ENCODE measurements at regions not wholly inside any gene's neighbourhood (a gene's known extent, or its start where the extent isn't known, plus 50 kb on each side); places are given as distances from the start of the nearest gene placed in this dataset.

GRCh38 chr4:16450724-16451123 is 224.5 kb upstream of the TAPT1 start:
- H3K27me3 ChIP-seq (ENCODE audit: insufficient read depth, low read length) = peaks cover 10% of the 10 kb centered on the region
- H3K4me1 ChIP-seq (ENCODE audit: control insufficient read depth, insufficient read depth, low read length, unreplicated experiment) = no peaks in the 10 kb centered on the region
- H3K36me3 ChIP-seq (ENCODE audit: insufficient read depth, low read length) = no peaks in the 10 kb centered on the region
- H2AFZ ChIP-seq (ENCODE audit: low read length, unreplicated experiment) = no peak overlapping the region
- no peaks in the 10 kb centered on the region for H3K79me2 ChIP-seq (ENCODE audit: control insufficient read depth, insufficient read depth, low read length, unreplicated experiment)
- H3K4me3 ChIP-seq (ENCODE audit: low read depth, low read length) = no peak overlapping the region
- H3K27ac ChIP-seq (ENCODE audit: low read depth, low read length) = no peak overlapping the region

- Histone ChIP-seq H3K36me3 (ENCODE audit: insufficient read depth, low read length) (no peaks in the 10 kb centered on the region), H3K79me2 (ENCODE audit: control insufficient read depth, insufficient read depth, low read length, unreplicated experiment) (no peaks in the 10 kb centered on the region), H3K4me1 (ENCODE audit: control insufficient read depth, insufficient read depth, low read length, unreplicated experiment) (no peaks in the 10 kb centered on the region), H3K4me3 (ENCODE audit: low read depth, low read length) (no peak overlapping the region), H3K27ac (ENCODE audit: low read depth, low read length) (no peak overlapping the region), H2AFZ (ENCODE audit: low read length, unreplicated experiment) (no peak overlapping the region), H3K27me3 (ENCODE audit: insufficient read depth, low read length) (peaks cover 7% of the 10 kb centered on the region)
Measured at GRCh38 chr4:16450031-16450430, 223.8 kb upstream of the TAPT1 start.

- no peak overlapping the region for H3K4me3 ChIP-seq (ENCODE audit: low read depth, low read length)
- no peak overlapping the region for H3K27ac ChIP-seq (ENCODE audit: low read depth, low read length)
- H3K4me1 ChIP-seq (ENCODE audit: control insufficient read depth, insufficient read depth, low read length, unreplicated experiment) = no peaks in the 10 kb centered on the region
- no peaks in the 10 kb centered on the region for H3K36me3 ChIP-seq (ENCODE audit: insufficient read depth, low read length)
- no peak overlapping the region for H2AFZ ChIP-seq (ENCODE audit: low read length, unreplicated experiment)
- peaks cover 7% of the 10 kb centered on the region for H3K27me3 ChIP-seq (ENCODE audit: insufficient read depth, low read length)
- H3K79me2 ChIP-seq (ENCODE audit: control insufficient read depth, insufficient read depth, low read length, unreplicated experiment) = no peaks in the 10 kb centered on the region
Measured at GRCh38 chr4:16449406-16449805, 223.1 kb upstream of the TAPT1 start.

GRCh38 chr4:16448241-16448840 is 222.1 kb upstream of the TAPT1 start:
- Histone ChIP-seq H3K27ac (ENCODE audit: low read depth, low read length) (no peak overlapping the region), H3K4me1 (ENCODE audit: control insufficient read depth, insufficient read depth, low read length, unreplicated experiment) (no peaks in the 10 kb centered on the region), H3K36me3 (ENCODE audit: insufficient read depth, low read length) (no peaks in the 10 kb centered on the region), H3K79me2 (ENCODE audit: control insufficient read depth, insufficient read depth, low read length, unreplicated experiment) (no peaks in the 10 kb centered on the region), H3K27me3 (ENCODE audit: insufficient read depth, low read length) (peaks cover 15% of the 10 kb centered on the region), H3K4me3 (ENCODE audit: low read depth, low read length) (no peak overlapping the region), H2AFZ (ENCODE audit: low read length, unreplicated experiment) (no peak overlapping the region)

GRCh38 chr4:16443504-16444088 is 217.3 kb upstream of the TAPT1 start:
- H3K27me3 ChIP-seq (ENCODE audit: insufficient read depth, low read length) = peaks cover 31% of the 10 kb centered on the region

GRCh38 chr4:16442296-16442695 is 216.0 kb upstream of the TAPT1 start:
- no peak overlapping the region for H2AFZ ChIP-seq (ENCODE audit: low read length, unreplicated experiment)
- peaks cover 31% of the 10 kb centered on the region for H3K27me3 ChIP-seq (ENCODE audit: insufficient read depth, low read length)
- no peak overlapping the region for H3K27ac ChIP-seq (ENCODE audit: low read depth, low read length)
- no peaks in the 10 kb centered on the region for H3K79me2 ChIP-seq (ENCODE audit: control insufficient read depth, insufficient read depth, low read length, unreplicated experiment)
- H3K4me3 ChIP-seq (ENCODE audit: low read depth, low read length) = no peak overlapping the region
- no peaks in the 10 kb centered on the region for H3K36me3 ChIP-seq (ENCODE audit: insufficient read depth, low read length)
- H3K4me1 ChIP-seq (ENCODE audit: control insufficient read depth, insufficient read depth, low read length, unreplicated experiment) = no peaks in the 10 kb centered on the region

More at GRCh38 chr4:16443504-16444088, 217.3 kb upstream of the TAPT1 start:
- Histone ChIP-seq H3K4me3 (ENCODE audit: low read depth, low read length) (no peak overlapping the region), H3K79me2 (ENCODE audit: control insufficient read depth, insufficient read depth, low read length, unreplicated experiment) (no peaks in the 10 kb centered on the region), H3K36me3 (ENCODE audit: insufficient read depth, low read length) (no peaks in the 10 kb centered on the region), H3K27ac (ENCODE audit: low read depth, low read length) (no peak overlapping the region), H2AFZ (ENCODE audit: low read length, unreplicated experiment) (no peak overlapping the region), H3K4me1 (ENCODE audit: control insufficient read depth, insufficient read depth, low read length, unreplicated experiment) (no peaks in the 10 kb centered on the region)

- Histone ChIP-seq H3K27me3 (ENCODE audit: insufficient read depth, low read length) (peaks cover 28% of the 10 kb centered on the region), H3K27ac (ENCODE audit: low read depth, low read length) (no peak overlapping the region), H2AFZ (ENCODE audit: low read length, unreplicated experiment) (no peak overlapping the region), H3K4me3 (ENCODE audit: low read depth, low read length) (no peak overlapping the region), H3K4me1 (ENCODE audit: control insufficient read depth, insufficient read depth, low read length, unreplicated experiment) (no peaks in the 10 kb centered on the region), H3K36me3 (ENCODE audit: insufficient read depth, low read length) (no peaks in the 10 kb centered on the region), H3K79me2 (ENCODE audit: control insufficient read depth, insufficient read depth, low read length, unreplicated experiment) (no peaks in the 10 kb centered on the region)
Measured at GRCh38 chr4:16439768-16440167, 213.5 kb upstream of the TAPT1 start.

- no peaks in the 10 kb centered on the region for H3K79me2 ChIP-seq (ENCODE audit: control insufficient read depth, insufficient read depth, low read length, unreplicated experiment)
- H3K27ac ChIP-seq (ENCODE audit: low read depth, low read length) = no peak overlapping the region
- no peak overlapping the region for H2AFZ ChIP-seq (ENCODE audit: low read length, unreplicated experiment)
- H3K36me3 ChIP-seq (ENCODE audit: insufficient read depth, low read length) = no peaks in the 10 kb centered on the region
- H3K4me1 ChIP-seq (ENCODE audit: control insufficient read depth, insufficient read depth, low read length, unreplicated experiment) = no peaks in the 10 kb centered on the region
- H3K27me3 ChIP-seq (ENCODE audit: insufficient read depth, low read length) = peaks cover 24% of the 10 kb centered on the region; the same call in 1 of the 2 replicates
- H3K4me3 ChIP-seq (ENCODE audit: low read depth, low read length) = no peak overlapping the region
Measured at GRCh38 chr4:16438986-16439385, 212.7 kb upstream of the TAPT1 start.

GRCh38 chr4:16437836-16438235 is 211.6 kb upstream of the TAPT1 start:
- Histone ChIP-seq H3K27ac (ENCODE audit: low read depth, low read length) (no peak overlapping the region), H3K36me3 (ENCODE audit: insufficient read depth, low read length) (no peaks in the 10 kb centered on the region), H2AFZ (ENCODE audit: low read length, unreplicated experiment) (no peak overlapping the region), H3K27me3 (ENCODE audit: insufficient read depth, low read length) (peaks cover 21% of the 10 kb centered on the region; the same call in 1 of the 2 replicates), H3K79me2 (ENCODE audit: control insufficient read depth, insufficient read depth, low read length, unreplicated experiment) (no peaks in the 10 kb centered on the region), H3K4me1 (ENCODE audit: control insufficient read depth, insufficient read depth, low read length, unreplicated experiment) (no peaks in the 10 kb centered on the region), H3K4me3 (ENCODE audit: low read depth, low read length) (no peak overlapping the region)

- no peak overlapping the region for H3K4me3 ChIP-seq (ENCODE audit: low read depth, low read length)
- H2AFZ ChIP-seq (ENCODE audit: low read length, unreplicated experiment) = no peak overlapping the region
- H3K27me3 ChIP-seq (ENCODE audit: insufficient read depth, low read length) = peaks cover 27% of the 10 kb centered on the region
- no peak overlapping the region for H3K27ac ChIP-seq (ENCODE audit: low read depth, low read length)
- no peaks in the 10 kb centered on the region for H3K4me1 ChIP-seq (ENCODE audit: control insufficient read depth, insufficient read depth, low read length, unreplicated experiment)
- no peaks in the 10 kb centered on the region for H3K79me2 ChIP-seq (ENCODE audit: control insufficient read depth, insufficient read depth, low read length, unreplicated experiment)
- no peaks in the 10 kb centered on the region for H3K36me3 ChIP-seq (ENCODE audit: insufficient read depth, low read length)
Measured at GRCh38 chr4:16431866-16432265, 205.6 kb upstream of the TAPT1 start.

- no peak overlapping the region for H3K4me3 ChIP-seq (ENCODE audit: low read depth, low read length)
- H3K27ac ChIP-seq (ENCODE audit: low read depth, low read length) = no peak overlapping the region
- no peaks in the 10 kb centered on the region for H3K4me1 ChIP-seq (ENCODE audit: control insufficient read depth, insufficient read depth, low read length, unreplicated experiment)
- no peaks in the 10 kb centered on the region for H3K79me2 ChIP-seq (ENCODE audit: control insufficient read depth, insufficient read depth, low read length, unreplicated experiment)
- H3K27me3 ChIP-seq (ENCODE audit: insufficient read depth, low read length) = peaks cover 14% of the 10 kb centered on the region; the same call in 1 of the 2 replicates
- no peak overlapping the region for H2AFZ ChIP-seq (ENCODE audit: low read length, unreplicated experiment)
- H3K36me3 ChIP-seq (ENCODE audit: insufficient read depth, low read length) = no peaks in the 10 kb centered on the region
Measured at GRCh38 chr4:16418814-16419213, 192.5 kb upstream of the TAPT1 start.
